ENCODE measurements at regions not wholly inside any gene's neighbourhood (a gene's known extent, or its start where the extent isn't known, plus 50 kb on each side); places are given as distances from the start of the nearest gene placed in this dataset.

DNA sequence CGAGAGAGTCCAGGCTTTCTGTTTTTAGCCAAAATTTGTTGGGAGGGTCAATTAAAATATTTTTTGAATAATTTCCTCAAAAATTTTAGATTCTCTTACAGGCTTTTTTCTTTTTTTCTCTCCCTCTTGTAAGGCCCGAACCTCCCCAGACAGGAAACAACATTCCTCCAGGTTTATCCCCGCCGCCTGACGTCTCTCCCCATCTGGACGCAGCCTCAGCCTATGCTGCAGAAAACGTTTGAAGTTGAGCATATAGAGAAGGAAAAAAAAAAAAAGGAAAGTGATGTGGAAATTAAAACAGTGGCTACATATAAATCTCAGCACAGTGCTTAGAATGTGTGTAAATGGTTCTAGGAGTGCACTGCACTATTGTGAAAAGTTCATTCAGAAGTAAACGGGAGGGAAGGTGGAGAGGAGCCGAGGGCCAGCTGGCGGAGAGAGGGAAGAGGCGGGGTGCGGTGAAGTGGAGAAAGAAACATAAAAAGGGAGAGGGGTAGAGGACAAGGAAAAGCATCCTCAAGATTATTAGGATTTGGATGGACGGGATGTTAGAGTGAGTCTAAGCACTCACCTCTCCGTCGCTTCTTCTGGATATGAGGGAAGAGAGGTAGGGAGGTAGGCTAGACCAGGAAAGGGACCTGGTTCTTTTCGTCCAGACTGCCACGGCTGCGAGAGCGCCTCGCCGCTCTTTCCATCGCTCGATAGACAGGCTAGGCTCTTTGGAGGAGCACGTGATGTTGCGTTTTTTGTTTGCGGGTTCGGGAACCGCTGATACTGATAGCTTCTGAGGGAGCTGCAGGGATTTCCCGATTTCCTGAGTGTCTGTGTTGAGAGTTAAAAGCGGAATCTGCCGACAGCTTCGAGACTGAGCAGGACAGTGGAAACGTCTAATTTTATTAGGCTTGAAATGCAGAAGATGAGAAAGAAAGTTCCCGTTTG is 98.7 kb downstream of the TRIM27 start:
- TF ChIP-seq POLR2AphosphoS5 (IDR thresholded peaks at IDR 0.05; ENCODE audit: low read depth, low read length) (no peak), REST (IDR thresholded peaks at IDR 0.05; ENCODE audit: insufficient read depth in 1 of 2, low read depth in 2 of 2, low read length in 2 of 2) (no peak), SIN3A (IDR thresholded peaks at IDR 0.05; ENCODE audit: borderline replicate concordance, insufficient read depth, low read length) (no peak), TAF1 (IDR thresholded peaks at IDR 0.05; ENCODE audit: borderline replicate concordance, insufficient read depth, low read length) (no peak), FOXP2 (optimal IDR thresholded peaks at IDR 0.05; ENCODE audit: borderline replicate concordance, extremely low read depth, extremely low read length, insufficient read depth) (no peak)

- TF ChIP-seq TAF1 (IDR thresholded peaks at IDR 0.05; ENCODE audit: borderline replicate concordance, insufficient read depth, low read length) (no peak), REST (IDR thresholded peaks at IDR 0.05; ENCODE audit: insufficient read depth in 1 of 2, low read depth in 2 of 2, low read length in 2 of 2) (no peak), SIN3A (IDR thresholded peaks at IDR 0.05; ENCODE audit: borderline replicate concordance, insufficient read depth, low read length) (no peak), POLR2AphosphoS5 (IDR thresholded peaks at IDR 0.05; ENCODE audit: low read depth, low read length) (no peak)
These were observed 98.0 kb downstream of the TRIM27 start for GRCh38 chr6:28825732-28826293.

GRCh38 chr6:28838289-28838633 is 85.5 kb downstream of the TRIM27 start:
- no peak for TF ChIP-seq FOXP2 (optimal IDR thresholded peaks at IDR 0.05; ENCODE audit: borderline replicate concordance, extremely low read depth, extremely low read length, insufficient read depth)
- TF ChIP-seq POLR2AphosphoS5 (IDR thresholded peaks at IDR 0.05; ENCODE audit: low read depth, low read length), result no peak
- TF ChIP-seq TAF1 (IDR thresholded peaks at IDR 0.05; ENCODE audit: borderline replicate concordance, insufficient read depth, low read length), result no peak
- TF ChIP-seq SIN3A (IDR thresholded peaks at IDR 0.05; ENCODE audit: borderline replicate concordance, insufficient read depth, low read length), result no peak
- no peak for TF ChIP-seq REST (IDR thresholded peaks at IDR 0.05; ENCODE audit: insufficient read depth in 1 of 2, low read depth in 2 of 2, low read length in 2 of 2)

- TF ChIP-seq REST (IDR thresholded peaks at IDR 0.05; ENCODE audit: insufficient read depth in 1 of 2, low read depth in 2 of 2, low read length in 2 of 2) (no peak), POLR2AphosphoS5 (IDR thresholded peaks at IDR 0.05; ENCODE audit: low read depth, low read length) (no peak), FOXP2 (optimal IDR thresholded peaks at IDR 0.05; ENCODE audit: borderline replicate concordance, extremely low read depth, extremely low read length, insufficient read depth) (no peak), SIN3A (IDR thresholded peaks at IDR 0.05; ENCODE audit: borderline replicate concordance, insufficient read depth, low read length) (no peak), TAF1 (IDR thresholded peaks at IDR 0.05; ENCODE audit: borderline replicate concordance, insufficient read depth, low read length) (no peak)
These were observed 84.9 kb downstream of the TRIM27 start for GRCh38 chr6:28838634-28839442.
